ENCODE measurements at regions not wholly inside any gene's neighbourhood (a gene's known extent, or its start where the extent isn't known, plus 50 kb on each side); places are given as distances from the start of the nearest gene placed in this dataset.
"Not testable (repeated sequence)": the region's sequence is repeated elsewhere in the genome, so short reads cannot be mapped to it uniquely, and the experiment has no call there.

DNA sequence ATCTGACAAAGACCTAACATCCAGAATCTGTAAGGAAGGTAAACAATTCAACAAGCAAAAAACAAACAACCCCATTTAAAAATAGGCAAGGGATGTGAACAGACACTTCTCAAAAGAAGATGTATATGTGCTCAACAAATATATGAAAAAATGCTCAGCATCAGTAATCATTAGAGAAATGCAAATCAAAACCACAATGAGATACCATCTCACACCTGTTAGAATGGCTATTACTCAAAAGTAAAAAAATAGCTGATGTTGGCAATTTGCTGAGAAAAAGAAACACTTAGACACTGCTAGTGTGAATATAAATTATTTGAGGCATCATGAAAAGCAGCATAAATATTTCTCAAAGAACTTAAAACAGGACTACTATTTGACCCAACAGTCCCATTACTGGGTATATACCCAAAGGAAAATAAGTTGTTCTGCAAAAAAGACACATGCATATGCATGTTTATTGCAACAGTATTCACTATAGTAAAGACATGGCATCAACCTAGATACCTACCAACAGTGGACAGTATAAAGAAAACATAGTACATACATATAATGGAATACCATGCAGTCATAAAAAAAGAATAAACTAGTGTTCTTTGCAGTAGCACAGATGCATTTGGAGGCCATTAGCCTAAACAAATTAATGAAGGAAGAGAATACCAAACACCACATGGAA is 980.1 kb downstream of the KCNMA1 start:
- no peak for DNase-seq (ENCODE audit: low read depth)

DNA sequence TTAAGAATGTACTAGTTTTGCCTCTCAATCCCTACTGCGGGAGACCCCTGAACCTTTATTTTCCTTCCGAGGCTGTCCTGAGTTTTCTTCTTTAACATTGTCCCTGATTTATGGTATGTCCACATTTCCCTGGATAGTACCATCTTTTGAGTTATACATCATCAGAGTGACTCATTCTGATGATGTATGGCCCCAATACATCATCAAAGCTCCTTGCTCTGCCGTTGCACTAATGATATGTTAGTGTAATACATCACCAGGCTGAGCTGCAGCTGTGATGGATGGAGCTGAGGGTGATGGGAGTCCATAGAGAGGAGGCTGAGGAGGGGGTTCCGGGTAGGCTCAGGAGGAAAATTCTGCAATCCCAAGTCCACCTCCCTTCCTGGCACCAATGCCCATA is 986.5 kb downstream of the KCNMA1 start:
- no peak for DNase-seq (ENCODE audit: low read depth)

DNA sequence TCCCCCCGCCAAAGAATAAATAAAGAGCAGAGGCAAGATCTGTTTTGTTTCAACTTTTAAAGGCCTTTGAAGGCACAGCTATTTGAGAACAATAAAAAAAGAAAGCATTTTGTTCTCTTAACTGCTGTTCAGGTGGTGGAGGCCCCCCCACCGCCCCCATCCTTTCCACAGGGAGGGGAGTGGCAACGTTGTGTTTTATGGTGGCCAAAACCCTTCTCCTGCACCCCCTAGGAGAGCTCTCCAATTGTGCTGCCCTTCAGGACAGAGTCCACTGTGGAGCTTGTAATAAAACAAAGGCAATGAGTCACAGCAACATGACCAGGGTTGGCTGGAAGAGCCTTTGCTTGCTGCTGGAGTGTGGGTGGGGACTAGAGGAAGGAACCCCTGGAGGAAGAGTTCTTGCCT is 987.9 kb downstream of the KCNMA1 start:
- peak; percentile 39 for DNase-seq (ENCODE audit: low read depth)

DNA sequence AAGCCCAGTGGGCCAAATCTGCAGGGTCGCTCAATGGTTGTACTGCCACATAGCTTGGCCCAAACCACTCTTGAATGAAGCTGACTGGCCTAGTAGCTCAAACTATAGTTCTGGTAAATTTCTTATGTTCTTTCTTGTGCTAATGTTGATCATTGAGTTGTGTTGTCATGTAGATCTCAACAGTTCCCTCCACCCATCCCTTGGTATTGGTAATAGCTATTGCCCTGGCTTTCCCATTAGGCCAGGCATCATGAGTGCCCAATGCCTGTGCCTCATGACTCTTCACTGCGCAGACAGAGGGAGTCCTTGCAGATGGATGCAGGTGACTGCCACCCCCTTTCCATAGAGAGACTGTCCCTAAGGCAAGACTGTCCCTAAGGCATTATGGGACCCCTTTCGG is 988.4 kb downstream of the KCNMA1 start:
- no peak for DNase-seq (ENCODE audit: low read depth)

DNA sequence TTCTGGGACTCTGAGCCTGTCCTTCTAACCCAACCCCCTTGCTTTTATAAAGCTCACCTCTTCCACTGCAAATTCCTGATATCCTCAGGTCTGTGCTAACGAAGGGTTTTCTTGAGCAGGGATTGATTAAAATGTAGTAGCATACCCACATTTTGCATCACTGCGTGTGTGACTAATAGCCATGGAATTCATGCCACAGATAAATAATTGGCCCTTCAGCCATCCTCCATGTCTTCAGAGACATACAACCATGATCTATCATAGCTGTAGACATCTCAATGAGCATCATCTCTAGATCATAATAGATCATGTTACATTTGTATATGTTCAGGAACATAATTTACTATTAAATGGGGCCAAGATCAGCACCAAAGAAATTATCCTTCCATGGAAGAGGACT is 990.3 kb downstream of the KCNMA1 start:
- DNase-seq (ENCODE audit: low read depth): peak; percentile 39

DNA sequence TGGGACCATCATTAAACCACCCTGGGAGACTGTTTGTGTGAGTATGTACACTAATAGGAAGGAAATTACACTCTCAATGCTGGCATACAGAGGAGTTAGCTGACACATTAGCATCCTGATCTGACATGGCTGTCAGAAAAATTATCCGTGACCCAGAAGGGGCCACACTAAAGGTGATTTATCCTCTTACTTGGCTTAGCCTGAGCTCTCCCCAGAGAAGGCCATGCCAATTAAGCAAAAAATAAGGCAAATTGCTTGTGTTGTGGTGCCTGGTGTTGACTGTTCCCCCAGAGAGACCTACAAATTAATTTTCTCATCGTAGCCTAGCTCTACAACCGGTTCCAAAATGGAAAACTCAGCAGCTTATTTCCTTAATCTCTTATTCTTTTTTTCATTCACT is 992.3 kb downstream of the KCNMA1 start:
- DNase-seq (ENCODE audit: low read depth): no peak

DNA sequence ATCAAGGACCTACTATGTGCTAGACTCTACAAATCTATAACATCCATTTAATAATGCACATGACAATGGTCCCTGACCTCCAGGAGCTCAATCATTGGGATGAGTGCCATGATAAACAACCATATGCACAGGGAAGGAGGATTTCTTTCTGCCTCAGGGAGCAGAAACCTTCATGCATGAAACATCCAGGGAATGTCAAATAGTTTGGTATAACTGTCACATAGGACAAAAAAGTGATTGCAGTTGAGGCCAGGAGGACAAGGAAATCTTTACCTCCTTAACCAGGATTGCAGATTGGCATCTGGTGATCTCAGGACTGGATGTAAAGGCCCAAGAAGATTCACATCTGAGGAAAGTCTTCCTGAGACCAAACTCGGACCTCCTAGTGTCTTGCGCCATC is 993.1 kb downstream of the KCNMA1 start:
- no peak for DNase-seq (ENCODE audit: low read depth)

DNA sequence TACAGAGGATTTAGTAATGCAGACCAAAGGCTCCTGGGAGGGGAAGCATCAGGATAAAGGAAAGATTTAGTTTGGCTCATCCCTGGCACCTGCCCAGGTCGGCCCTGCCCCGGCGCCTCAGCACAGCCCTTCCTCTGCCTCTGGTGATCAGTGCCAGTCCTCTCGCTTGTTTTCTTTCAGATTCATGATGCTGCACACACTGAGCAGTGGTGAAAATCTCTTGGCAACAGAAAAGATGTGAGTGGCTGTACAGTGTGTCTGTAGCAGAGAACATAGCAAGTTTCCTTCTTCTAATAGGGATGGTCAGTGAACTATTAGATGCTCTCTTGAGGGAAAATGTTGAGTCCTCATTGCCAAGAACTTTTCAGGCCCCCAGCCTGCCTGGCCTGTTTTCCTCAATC is 994.1 kb downstream of the KCNMA1 start:
- no peak for DNase-seq (ENCODE audit: low read depth)

DNA sequence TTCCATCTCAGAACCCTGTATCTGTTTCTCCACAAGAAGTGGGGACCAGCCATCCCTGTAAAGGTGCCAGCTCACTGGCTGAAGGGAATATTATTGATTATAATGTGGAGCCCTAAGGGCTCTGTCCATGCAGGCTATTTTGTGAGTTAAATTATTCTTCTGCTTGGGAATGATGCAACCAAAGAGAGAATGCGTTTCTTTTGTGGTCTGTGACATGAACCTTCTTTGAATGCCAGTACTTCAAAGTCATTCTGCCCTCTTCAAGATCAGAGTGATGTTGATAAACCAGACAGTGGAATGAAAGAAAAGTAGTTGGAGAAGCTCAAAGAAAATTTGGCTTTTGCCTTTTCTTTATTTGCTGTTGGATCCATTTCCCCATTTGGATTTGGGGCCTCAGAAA is 995.2 kb downstream of the KCNMA1 start:
- no peak for DNase-seq (ENCODE audit: low read depth)

DNA sequence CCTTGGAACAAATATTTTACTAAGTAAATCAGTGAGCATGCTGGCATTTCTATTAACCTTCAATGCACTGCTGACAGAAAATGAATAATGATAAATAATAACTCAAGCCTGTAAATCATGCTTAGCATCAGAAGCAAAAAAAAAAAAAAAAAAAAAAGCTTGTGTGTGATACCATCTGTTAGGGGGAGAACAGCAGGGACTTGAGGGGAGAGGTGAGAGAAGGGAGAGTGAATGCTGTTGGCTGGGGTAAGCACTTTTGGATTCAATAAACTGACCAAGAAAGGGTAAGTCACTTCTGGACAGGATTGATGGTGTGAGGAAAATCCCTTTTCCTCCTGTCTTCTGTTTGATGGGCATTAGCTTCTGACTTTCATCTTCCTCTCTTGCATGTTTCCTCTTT is 996.4 kb downstream of the KCNMA1 start:
- no peak for DNase-seq (ENCODE audit: low read depth)

DNA sequence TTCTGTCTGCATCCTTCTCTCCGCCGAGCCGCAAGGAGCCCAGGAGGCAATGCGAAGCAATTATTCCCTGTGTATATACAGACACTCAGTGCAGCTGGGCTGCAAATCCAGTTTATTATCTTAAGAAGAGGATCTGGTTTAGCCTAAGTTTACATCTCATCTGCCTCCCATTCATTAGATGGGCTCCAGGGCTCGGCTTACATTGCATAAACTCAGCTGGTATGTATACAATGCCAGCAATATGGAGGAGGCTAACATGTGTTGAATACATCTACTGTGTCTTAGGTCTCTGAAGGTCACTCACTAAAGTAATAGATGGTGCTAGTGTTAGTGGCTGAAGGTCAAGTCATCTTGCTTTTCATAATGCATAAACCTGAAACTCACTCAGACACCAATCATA is 996.8 kb downstream of the KCNMA1 start:
- DNase-seq (ENCODE audit: low read depth): no peak

DNA sequence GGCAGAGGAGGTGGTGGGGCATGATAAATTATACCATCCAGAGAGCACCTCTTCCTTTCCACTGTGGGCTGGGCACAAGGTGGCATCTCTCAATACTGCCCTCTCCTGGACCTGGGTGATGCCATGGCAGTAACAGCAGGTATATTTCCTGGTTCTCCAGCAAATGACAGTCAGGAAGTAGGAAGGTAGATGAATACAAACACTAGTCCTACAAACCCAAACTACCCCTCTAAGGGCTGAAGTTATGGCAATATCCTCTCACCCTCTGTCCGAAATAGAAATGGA is 1004.9 kb downstream of the KCNMA1 start:
- peak; percentile 36 for DNase-seq (ENCODE audit: low read depth)

DNA sequence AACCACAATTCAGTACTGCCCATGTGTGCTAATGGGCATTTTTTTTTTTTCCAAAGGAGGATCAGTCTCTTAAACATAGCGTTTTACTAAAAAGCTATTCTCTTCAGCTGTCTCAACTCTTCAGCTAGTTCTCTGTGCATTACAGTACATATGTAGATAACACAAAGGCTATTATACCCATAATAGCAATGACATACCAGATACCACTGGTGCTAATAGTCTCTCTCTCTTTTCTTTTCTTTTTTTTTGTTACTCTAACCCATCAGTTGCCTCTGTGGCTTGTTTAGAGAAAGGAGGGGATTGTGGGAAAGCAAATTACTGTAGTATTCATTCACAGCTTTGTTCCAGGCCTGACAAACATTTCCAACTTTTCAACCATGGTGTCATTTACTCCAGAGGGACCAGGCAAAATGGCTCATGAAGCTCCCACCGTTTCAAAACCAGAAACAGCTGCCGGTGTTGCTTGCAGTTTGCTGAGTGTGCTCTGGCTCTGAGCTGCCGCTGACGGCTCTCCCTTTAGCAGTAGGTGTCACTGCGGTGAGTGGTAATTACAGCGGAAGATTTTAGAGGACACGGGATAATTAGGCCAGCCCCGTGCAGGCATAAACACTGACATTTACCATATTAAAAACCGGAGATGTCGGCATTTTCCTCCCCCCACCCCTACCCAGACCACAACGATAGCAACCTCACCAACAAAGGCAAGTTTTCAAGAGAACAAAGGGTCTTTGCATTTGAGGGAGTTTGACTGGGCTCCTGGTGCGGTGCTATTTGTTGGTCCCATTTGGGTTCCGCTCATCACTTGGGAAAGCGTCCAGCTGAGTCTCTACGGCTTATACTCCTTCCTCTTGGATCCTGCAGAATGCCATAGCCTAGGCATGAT is 1005.5 kb downstream of the KCNMA1 start:
- no peak for DNase-seq (ENCODE audit: low read depth)

DNA sequence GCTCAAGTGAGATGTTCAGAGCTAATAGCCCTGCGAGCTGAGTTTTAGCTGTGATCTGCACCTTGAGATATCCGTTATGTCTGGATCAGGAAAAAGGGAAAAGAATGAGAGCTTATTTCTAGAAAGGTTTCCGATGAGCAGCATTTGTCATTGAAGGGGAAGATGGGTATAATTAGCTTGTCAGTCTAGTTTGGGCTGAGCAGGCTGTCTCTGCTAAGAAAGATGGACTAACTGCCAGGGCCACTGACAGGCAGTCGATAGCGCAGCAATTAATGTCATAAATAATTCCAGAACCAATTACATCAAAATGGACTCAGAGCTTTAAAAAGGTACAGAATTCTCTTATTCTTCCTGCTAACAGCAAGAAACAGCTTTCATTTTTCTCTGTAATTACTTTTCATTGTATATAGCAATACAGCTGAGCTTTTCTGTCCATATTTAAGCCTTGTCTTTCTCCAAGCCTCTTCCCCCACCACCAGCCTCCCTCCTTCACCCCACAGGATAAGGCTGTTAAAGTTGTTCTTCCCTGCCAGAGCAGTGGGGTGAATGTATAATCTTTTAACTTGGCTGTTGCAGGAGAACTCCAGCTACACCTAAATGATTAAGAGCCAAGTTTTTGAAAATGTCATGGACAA is 1006.5 kb downstream of the KCNMA1 start:
- DNase-seq (ENCODE audit: low read depth): no peak

DNA sequence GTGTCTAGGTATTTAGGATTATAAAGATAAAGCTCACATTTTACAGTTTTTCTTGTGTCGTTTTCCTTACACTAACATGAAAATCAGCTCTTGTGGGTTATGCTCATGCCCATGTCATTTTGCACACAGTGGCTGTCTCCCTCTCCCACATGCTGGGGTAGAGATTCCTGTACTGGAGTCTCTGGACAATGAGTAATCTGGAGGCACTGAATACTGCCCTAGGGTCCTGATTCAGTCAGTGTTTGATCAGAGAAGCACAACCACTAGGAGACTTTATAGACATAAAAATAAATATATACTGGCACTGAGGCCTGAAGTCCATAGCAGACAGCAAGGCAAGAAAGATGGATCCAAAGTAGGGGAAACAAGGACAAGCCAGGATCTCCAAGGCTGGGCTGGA is 1008.8 kb downstream of the KCNMA1 start:
- DNase-seq (ENCODE audit: low read depth): peak; percentile 15

DNA sequence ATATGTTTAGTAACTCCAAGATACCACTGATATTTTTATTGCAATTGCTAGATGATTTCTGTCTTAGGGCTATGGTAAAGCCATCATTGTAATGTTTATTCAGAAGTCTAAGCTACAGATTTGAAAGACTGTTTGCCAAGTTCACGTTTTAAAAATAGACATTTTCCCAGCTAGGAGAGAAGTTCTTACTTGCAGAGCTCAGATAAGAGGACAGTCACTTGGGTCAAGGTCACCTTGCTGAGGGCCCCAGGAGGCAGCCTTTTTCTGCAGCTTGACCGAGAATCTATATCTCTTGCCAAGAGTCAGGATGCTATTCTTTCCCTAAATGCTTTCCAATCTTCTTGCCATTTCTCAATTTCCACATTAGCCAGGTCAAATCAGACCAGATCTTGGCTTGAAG is 1011.2 kb downstream of the KCNMA1 start:
- DNase-seq (ENCODE audit: low read depth): no peak

DNA sequence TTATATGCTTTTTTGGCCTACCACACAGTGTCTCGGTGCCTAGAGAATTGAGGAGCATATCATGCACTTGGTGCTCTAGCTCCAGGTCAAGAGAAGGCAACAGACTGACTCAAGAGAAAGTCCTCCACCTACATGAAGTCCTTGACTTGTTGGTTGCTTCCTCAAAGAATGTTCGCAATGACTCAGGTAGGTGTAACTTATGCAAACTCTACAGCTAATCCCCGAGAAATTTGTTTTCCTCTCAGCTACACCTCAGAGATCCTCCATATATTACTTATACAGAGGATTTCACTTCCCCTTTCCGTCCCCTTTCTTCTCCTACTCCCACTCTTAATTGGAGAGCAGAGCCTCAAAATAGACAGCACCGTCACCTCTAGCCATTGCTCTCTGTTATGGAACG is 1013.1 kb downstream of the KCNMA1 start:
- no peak for DNase-seq (ENCODE audit: low read depth)

DNA sequence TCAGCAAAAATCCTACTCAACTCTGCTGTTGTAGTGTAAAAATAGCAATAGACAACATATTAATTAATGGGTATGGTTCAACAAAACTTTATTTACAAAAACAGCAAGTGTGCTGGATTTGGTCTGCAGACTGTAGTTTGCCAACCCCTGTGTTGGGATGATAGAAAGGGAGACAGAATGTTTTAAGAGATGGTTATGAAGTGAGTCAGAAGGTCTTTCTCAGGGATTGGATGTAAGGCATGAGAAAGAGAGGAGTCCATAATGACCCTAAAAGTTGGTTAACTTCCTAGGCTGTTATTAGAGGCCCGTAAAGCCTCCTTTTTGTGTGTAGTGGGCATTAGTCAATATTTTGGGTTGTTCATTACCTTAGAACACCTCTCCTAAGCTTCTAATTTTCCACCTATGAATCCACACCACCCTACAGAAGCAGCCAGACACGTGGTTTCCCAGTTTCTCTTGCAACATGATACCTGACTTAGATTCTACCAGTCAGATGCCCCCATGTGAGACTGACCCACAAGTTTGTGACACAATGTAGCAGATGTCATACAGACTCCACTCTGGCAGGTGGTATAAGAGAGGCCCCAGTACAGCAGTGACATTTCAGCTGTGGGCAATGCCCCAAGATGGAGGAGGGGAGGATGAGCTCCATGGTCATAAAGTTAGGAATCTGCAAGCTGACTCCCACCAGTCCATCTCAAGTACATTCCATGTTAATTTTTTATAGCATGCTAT is 1015.6 kb downstream of the KCNMA1 start:
- DNase-seq (ENCODE audit: low read depth): no peak

DNA sequence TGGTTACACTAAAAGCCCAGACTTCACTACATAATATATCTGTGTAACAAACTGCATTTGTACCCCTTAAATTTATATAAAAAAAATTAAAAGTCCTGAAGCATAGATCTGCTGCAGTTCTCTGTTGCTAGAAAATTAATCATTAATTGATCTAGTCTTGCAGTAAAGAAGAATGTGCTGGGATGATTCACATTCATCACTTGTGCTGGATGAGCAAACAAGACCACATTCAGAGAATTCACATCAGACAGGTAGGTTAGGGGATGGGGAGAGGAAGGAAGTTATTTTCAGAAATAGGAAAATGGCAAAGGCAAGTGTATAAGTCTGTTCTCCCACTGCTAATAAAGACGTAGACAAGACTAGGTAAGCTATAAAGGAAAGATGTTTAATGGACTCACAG is 1019.0 kb downstream of the KCNMA1 start:
- no peak for DNase-seq (ENCODE audit: low read depth)

DNA sequence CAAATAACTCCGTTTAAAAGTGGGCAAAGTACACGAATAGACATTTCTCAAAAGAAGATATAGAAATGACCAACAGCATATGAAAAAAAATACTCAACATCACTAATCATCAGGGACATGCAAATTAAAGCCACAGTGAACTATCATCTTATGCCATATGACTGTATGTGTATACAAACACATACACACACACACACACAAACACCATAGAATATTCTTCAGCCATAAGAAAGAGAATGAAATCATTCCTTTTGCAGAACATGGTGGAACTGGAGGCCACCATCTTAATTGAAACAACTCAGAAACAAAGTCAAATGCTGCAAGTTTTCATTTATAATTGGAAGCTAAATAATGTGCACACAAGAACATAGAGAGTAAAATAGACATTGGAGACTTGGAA is 1019.4 kb downstream of the KCNMA1 start:
- DNase-seq (ENCODE audit: low read depth): no peak

DNA sequence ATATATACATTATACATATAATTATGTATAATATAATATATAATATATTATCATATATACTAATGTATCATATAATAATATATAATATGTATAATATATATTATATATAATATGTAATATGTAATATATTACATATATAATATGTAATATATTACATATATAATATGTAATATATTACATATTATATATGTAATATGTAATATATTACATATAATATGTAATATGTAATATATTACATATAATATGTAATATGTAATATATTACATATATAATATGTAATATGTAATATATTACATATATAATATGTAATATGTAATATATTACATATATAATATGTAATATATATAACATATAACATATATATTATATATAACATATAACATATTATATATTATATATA is 1020.9 kb downstream of the KCNMA1 start:
- not testable (repeated sequence) for DNase-seq (ENCODE audit: low read depth)

DNA sequence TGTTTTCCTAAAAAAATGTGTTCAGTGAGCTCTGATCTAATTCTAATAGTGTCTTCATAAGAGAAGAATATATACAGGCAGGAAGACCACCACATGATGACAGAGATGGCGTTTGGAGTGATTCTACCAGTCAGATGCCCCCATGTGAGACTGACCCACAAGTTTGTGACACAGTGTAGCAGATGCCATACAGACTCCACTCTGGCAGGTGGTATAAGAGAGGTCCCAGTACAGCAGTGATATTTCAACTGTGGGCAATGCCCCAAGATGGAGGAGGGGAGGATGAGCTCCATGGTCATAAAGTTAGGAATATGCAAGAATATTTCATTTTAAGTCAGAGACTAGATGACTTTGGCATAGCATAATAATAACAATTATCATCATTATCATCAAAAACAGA is 1022.6 kb downstream of the KCNMA1 start:
- no peak for DNase-seq (ENCODE audit: low read depth)
